ENCODE measurements at regions not wholly inside any gene's neighbourhood (a gene's known extent, or its start where the extent isn't known, plus 50 kb on each side); places are given as distances from the start of the nearest gene placed in this dataset.
"Not testable (repeated sequence)": the region's sequence is repeated elsewhere in the genome, so short reads cannot be mapped to it uniquely, and the experiment has no call there.

- DNase-seq (ENCODE audit: insufficient read length, low spot score) (no peak), FAIRE-seq (no peak)
Observed at GRCh38 chr5:117604845-117605244, 1030.2 kb upstream of the SEMA6A start.

- FAIRE-seq; DNase-seq (ENCODE audit: insufficient read length, low spot score): not testable (repeated sequence)
Observed at GRCh38 chr5:117599811-117600210, 1025.2 kb upstream of the SEMA6A start.

GRCh38 chr5:117594166-117594565, 1019.5 kb upstream of the SEMA6A start:
- FAIRE-seq = no peak
- no peak for DNase-seq (ENCODE audit: insufficient read length, low spot score)

GRCh38 chr5:117590944-117591343, 1016.3 kb upstream of the SEMA6A start:
- DNase-seq (ENCODE audit: insufficient read length, low spot score) (peak; percentile 11), FAIRE-seq (no peak)

GRCh38 chr5:117588611-117589010, 1014.0 kb upstream of the SEMA6A start:
- no peak for FAIRE-seq

GRCh38 chr5:117587111-117587510, 1012.5 kb upstream of the SEMA6A start:
- FAIRE-seq (no peak), DNase-seq (ENCODE audit: insufficient read length, low spot score) (no peak)

More at GRCh38 chr5:117588611-117589010, 1014.0 kb upstream of the SEMA6A start:
- no peak for DNase-seq (ENCODE audit: insufficient read length, low spot score)

GRCh38 chr5:117568622-117569021, 994.0 kb upstream of the SEMA6A start:
- DNase-seq (ENCODE audit: insufficient read length, low spot score) = no peak
- no peak for FAIRE-seq

- no peak for FAIRE-seq
- DNase-seq (ENCODE audit: insufficient read length, low spot score) = no peak
Observed at GRCh38 chr5:117568126-117568525, 993.5 kb upstream of the SEMA6A start.

- no peak for FAIRE-seq
- no peak for DNase-seq (ENCODE audit: insufficient read length, low spot score)
Observed at GRCh38 chr5:117562647-117563046, 988.0 kb upstream of the SEMA6A start.

GRCh38 chr5:117561531-117561930, 986.9 kb upstream of the SEMA6A start:
- no peak for FAIRE-seq
- no peak for DNase-seq (ENCODE audit: insufficient read length, low spot score)

- FAIRE-seq = no peak
- DNase-seq (ENCODE audit: insufficient read length, low spot score) = no peak
Observed at GRCh38 chr5:117559005-117559844, 984.6 kb upstream of the SEMA6A start.

GRCh38 chr5:117551236-117551635, 976.6 kb upstream of the SEMA6A start:
- DNase-seq (ENCODE audit: insufficient read length, low spot score) = no peak
- no peak for FAIRE-seq

- FAIRE-seq = no peak
- DNase-seq (ENCODE audit: insufficient read length, low spot score) = no peak
Observed at GRCh38 chr5:117547192-117547591, 972.6 kb upstream of the SEMA6A start.

- no peak for FAIRE-seq
Observed at GRCh38 chr5:117539692-117540091, 965.1 kb upstream of the SEMA6A start.

GRCh38 chr5:117533792-117534191, 959.2 kb upstream of the SEMA6A start:
- no peak for DNase-seq (ENCODE audit: insufficient read length, low spot score)
- no peak for FAIRE-seq

More at GRCh38 chr5:117539692-117540091, 965.1 kb upstream of the SEMA6A start:
- no peak for DNase-seq (ENCODE audit: insufficient read length, low spot score)

- DNase-seq (ENCODE audit: insufficient read length, low spot score); FAIRE-seq: not testable (repeated sequence)
Observed at GRCh38 chr5:117533051-117533670, 958.5 kb upstream of the SEMA6A start.

- FAIRE-seq (no peak), DNase-seq (ENCODE audit: insufficient read length, low spot score) (no peak)
Observed at GRCh38 chr5:117519957-117520500, 945.4 kb upstream of the SEMA6A start.

- DNase-seq (ENCODE audit: insufficient read length, low spot score) (no peak), FAIRE-seq (no peak)
Observed at GRCh38 chr5:117504305-117504704, 929.7 kb upstream of the SEMA6A start.

GRCh38 chr5:117497601-117498000, 923.0 kb upstream of the SEMA6A start:
- FAIRE-seq (no peak), DNase-seq (ENCODE audit: insufficient read length, low spot score) (no peak)

GRCh38 chr5:117496801-117497200, 922.2 kb upstream of the SEMA6A start:
- DNase-seq (ENCODE audit: insufficient read length, low spot score) = no peak
- FAIRE-seq = no peak

GRCh38 chr5:117494188-117494587, 919.6 kb upstream of the SEMA6A start:
- DNase-seq (ENCODE audit: insufficient read length, low spot score) (no peak), FAIRE-seq (no peak)

Measured in HTR-8/SVneo (cell line).